Esophagus squamous epithelium (tissue), 5 donors: ENCODE measurements at regions not wholly inside any gene's neighbourhood (a gene's known extent, or its start where the extent isn't known, plus 50 kb on each side); places are given as distances from the start of the nearest gene placed in this dataset.
"Not testable (repeated sequence)": the region's sequence is repeated elsewhere in the genome, so short reads cannot be mapped to it uniquely, and the experiment has no call there.

Experiments
- DNase-seq: peaks from one replicate; lab custom pipeline; 2025; lab: John Stamatoyannopoulos, UW
- H3K27ac ChIP-seq, 4 donors: fragments of 200-600 bp; sonication (generic); one replicate each; pipeline ENCODE4 v1.5.1; 2016 to 2019; ENCODE audit warnings: mild to moderate bottlenecking in 1 of 4
- H3K27me3 ChIP-seq, 4 donors: fragments of 200-600 bp; sonication (generic); 1 replicate in 3 of 4; 2 replicates in 1 of 4; pipeline versions ENCODE4 v1.5.1 to v1.6.0; 2017 to 2021; ENCODE audit warnings: antibody characterized with exemption in 1 of 4
- H3K36me3 ChIP-seq, 3 donors: fragments of 200-600 bp; sonication (generic); one replicate each; pipeline ENCODE4 v1.5.1; 2016 to 2019
- H3K4me1 ChIP-seq, 3 donors: fragments of 200-600 bp; sonication (generic); one replicate each; pipeline ENCODE4 v1.5.1; 2017 to 2019
- H3K4me3 ChIP-seq, 4 donors: fragments of 200-600 bp; sonication (generic); 1 replicate in 3 of 4; 2 replicates in 1 of 4; pipeline ENCODE4 v1.5.1; 2016 to 2019; ENCODE audit warnings: mild to moderate bottlenecking in 2 of 4, moderate library complexity in 1 of 4
- H3K9me3 ChIP-seq, 3 donors: fragments of 200-600 bp; sonication (generic); one replicate each; pipeline ENCODE4 v1.5.1; 2016 to 2019
- CTCF ChIP-seq, 6 experiments: fragments of 450-650 bp in 4 of 6; fragments of 200-600 bp in 2 of 6; sonication (generic) in 2 of 6; IDR thresholded peaks; one replicate each; pipeline ENCODE4 v1.5.1; 2016 to 2019; ENCODE audit warnings: antibody characterized with exemption in 6 of 6, mild to moderate bottlenecking in 4 of 6, moderate library complexity in 4 of 6
- POLR2A ChIP-seq, 4 donors: fragments of 450-650 bp; IDR thresholded peaks; one replicate each; pipeline ENCODE4 v1.6.1; 2017; ENCODE audit warnings: antibody characterized with exemption in 4 of 4, mild to moderate bottlenecking in 4 of 4, moderate library complexity in 3 of 4
- WGBS, 2 donors: methylation state at CpG; one replicate each; pipeline ENCODE4 v1.1.5; 2018; 5-methylcytosine and 5-hydroxymethylcytosine counted together
- intact Hi-C: fragments of 100-400 bp; cut with DNase I; formaldehyde crosslinking; loops from one replicate; pipeline ENCODE4 v1.15.0; 2022
- donor health status: DM: yes; HTN: yes; CAD: no.

GRCh38 chr15:20303248-20304171 is 238.1 kb downstream of the GOLGA6L6 start:
- WGBS, 2 donors = 49 to 56% methylated on average over 3 of the region's 4 CpGs
- H3K4me3 ChIP-seq, H3K4me1 ChIP-seq, DNase-seq, intact Hi-C loops, H3K36me3 ChIP-seq, H3K27me3 ChIP-seq, H3K27ac ChIP-seq: not testable (repeated sequence)
- H3K9me3 ChIP-seq = peaks cover 0 to 22% (median 0%) of the 10 kb centered on the region in 3 donors

- DNase-seq, H3K27me3 ChIP-seq, H3K4me1 ChIP-seq, intact Hi-C loops, H3K4me3 ChIP-seq, H3K27ac ChIP-seq, H3K36me3 ChIP-seq: not testable (repeated sequence)
- 79% methylated on average over 5 of the region's 11 CpGs for WGBS, 2 donors
- peaks cover 0 to 22% (median 0%) of the 10 kb centered on the region in 3 donors for H3K9me3 ChIP-seq
These were observed 239.2 kb downstream of the GOLGA6L6 start for GRCh38 chr15:20302141-20303069.

- H3K4me3 ChIP-seq, H3K36me3 ChIP-seq, DNase-seq, intact Hi-C loops, H3K4me1 ChIP-seq, H3K27me3 ChIP-seq, H3K27ac ChIP-seq: not testable (repeated sequence)
- WGBS, 2 donors = 86 to 94% methylated on average over 5 to 12 of the region's 12 CpGs
- peaks cover 0 to 19% (median 0%) of the 10 kb centered on the region in 3 donors for H3K9me3 ChIP-seq
These were observed 240.0 kb downstream of the GOLGA6L6 start for GRCh38 chr15:20301471-20302081.

- DNase-seq, H3K4me3 ChIP-seq, H3K36me3 ChIP-seq, intact Hi-C loops, H3K4me1 ChIP-seq, H3K27ac ChIP-seq, H3K27me3 ChIP-seq: not testable (repeated sequence)
- WGBS, 2 donors = no CpG with 5 or more reads among the region's 4 CpGs
- peaks cover 0 to 17% (median 0%) of the 10 kb centered on the region in 3 donors for H3K9me3 ChIP-seq
These were observed 240.6 kb downstream of the GOLGA6L6 start for GRCh38 chr15:20301041-20301390.

GRCh38 chr15:20300351-20301040 is 241.1 kb downstream of the GOLGA6L6 start:
- peaks cover 0 to 22% (median 3%) of the 10 kb centered on the region in 3 donors for H3K9me3 ChIP-seq
- H3K4me3 ChIP-seq, DNase-seq, H3K27ac ChIP-seq, H3K36me3 ChIP-seq, intact Hi-C loops, H3K27me3 ChIP-seq, H3K4me1 ChIP-seq: not testable (repeated sequence)
- WGBS, 2 donors = 79 to 84% methylated on average over 4 to 16 of the region's 19 CpGs

GRCh38 chr15:20297603-20298123 is 243.9 kb downstream of the GOLGA6L6 start:
- H3K27me3 ChIP-seq, intact Hi-C loops, H3K27ac ChIP-seq, DNase-seq, H3K4me1 ChIP-seq, H3K4me3 ChIP-seq, H3K36me3 ChIP-seq: not testable (repeated sequence)
- peaks cover 0 to 14% (median 11%) of the 10 kb centered on the region in 3 donors for H3K9me3 ChIP-seq
- WGBS, 2 donors = 69 to 73% methylated on average over 3 of the region's 3 CpGs

GRCh38 chr15:20296261-20296660 is 245.3 kb downstream of the GOLGA6L6 start:
- DNase-seq, H3K27ac ChIP-seq, intact Hi-C loops, H3K4me1 ChIP-seq, H3K4me3 ChIP-seq, H3K27me3 ChIP-seq, H3K36me3 ChIP-seq: not testable (repeated sequence)
- peaks cover 0 to 14% (median 14%) of the 10 kb centered on the region in 3 donors for H3K9me3 ChIP-seq
- 84 to 89% methylated on average over 8 of the region's 8 CpGs for WGBS, 2 donors

- 82 to 96% methylated on average over 15 to 33 of the region's 43 CpGs for WGBS, 2 donors
- DNase-seq = no peak
- Histone ChIP-seq H3K4me1 (no peaks in the 10 kb centered on the region), H3K36me3 (no peaks in the 10 kb centered on the region), H3K27ac (no peak overlapping the region), H3K27me3 (no peaks in the 10 kb centered on the region), H3K4me3 (no peak overlapping the region), H3K9me3 (peaks cover 0 to 14% (median 14%) of the 10 kb centered on the region in 3 donors)
- TF ChIP-seq POLR2A (IDR thresholded peaks at IDR 0.05) = no peak
- no peak for TF ChIP-seq CTCF (IDR thresholded peaks at IDR 0.05)
- intact Hi-C loops = no loop called here
These were observed 246.3 kb downstream of the GOLGA6L6 start for GRCh38 chr15:20295238-20295811.
